Kidney capillary endothelial cell (primary cell): ENCODE measurements at regions not wholly inside any gene's neighbourhood (a gene's known extent, or its start where the extent isn't known, plus 50 kb on each side); places are given as distances from the start of the nearest gene placed in this dataset.
"Not testable (repeated sequence)": the region's sequence is repeated elsewhere in the genome, so short reads cannot be mapped to it uniquely, and the experiment has no call there.

Source experiments
- DNase-seq: peaks from one replicate; pipeline ENCODE4 v3.0.0-alpha.2; 2018; ENCODE audit warnings: low spot score

- no peak for DNase-seq
These were observed 275.2 kb downstream of the CETN3 start for GRCh38 chr5:90134381-90134780.

DNA sequence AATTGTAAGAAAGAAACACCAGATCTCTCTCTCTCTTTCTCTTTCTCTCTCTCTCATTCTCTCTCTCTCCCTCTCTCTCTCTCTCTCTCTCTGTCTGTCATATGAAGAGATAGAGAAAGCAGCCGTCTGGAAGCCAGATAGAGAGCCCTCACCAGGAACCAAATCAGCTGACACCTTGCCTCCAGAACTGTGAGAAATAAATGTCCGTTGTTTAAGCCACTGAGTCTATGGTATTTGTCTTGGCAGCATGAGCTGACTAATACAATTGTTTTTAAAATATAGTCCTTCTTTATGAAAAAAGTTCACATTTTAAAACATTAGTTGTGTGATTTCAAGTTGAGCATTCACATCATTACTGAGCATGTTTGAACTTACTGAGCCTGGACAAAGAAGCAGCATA, 275.6 kb downstream of the CETN3 start:
- no peak for DNase-seq

DNA sequence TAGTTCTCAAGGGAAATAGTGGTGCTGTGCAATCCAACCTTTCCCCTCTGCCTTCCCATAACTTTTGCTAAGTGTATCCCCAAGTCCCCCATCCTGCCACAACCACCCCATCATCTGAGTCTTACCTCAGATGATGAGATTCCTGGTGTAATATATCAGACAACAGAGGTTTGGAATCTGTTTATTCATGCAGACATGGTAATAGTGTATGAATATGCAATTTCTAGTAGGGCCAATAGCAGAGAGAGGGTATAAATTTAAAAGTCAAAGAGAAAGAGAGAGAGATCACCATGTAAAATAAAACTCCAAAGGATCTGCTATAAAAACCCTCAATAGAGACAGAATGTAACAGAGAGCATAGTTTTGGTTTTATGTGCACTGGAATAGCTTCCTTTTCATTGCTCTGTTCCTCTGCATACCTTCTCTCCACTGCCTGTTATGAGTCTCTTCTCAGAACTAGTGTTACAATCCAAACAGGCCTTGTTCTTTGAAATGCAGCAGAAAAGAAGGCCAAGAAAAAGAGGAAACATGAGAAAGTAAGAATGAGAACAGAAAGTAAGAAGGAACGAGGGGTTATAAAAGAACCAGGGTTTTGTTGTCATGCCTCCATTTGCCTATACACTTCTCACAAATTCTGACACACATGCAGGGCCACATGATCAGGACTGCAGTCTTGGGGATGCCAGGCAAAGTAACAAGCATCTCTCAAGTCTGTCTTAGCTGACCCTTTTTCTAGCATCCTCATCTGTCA, 278.0 kb downstream of the CETN3 start:
- no peak for DNase-seq

DNA sequence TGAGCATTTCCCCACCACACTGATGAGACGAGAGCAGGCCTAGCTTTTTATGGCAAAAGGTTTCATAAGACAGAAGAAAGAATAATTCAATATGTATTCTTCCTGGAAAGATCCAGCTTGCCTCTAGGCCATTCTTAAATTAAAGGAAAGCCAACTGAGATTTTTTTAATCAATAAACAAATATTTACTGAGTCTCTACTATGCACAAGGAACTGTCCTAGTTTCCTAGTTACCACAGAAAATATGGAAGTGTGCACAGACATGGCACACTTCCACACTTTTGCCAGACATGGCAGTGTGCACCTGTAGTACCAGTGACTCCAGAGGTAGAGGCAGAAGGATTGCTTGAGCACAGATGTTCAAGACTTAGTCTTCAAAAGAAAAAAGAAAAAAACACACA, 281.0 kb downstream of the CETN3 start:
- DNase-seq = no peak

DNA sequence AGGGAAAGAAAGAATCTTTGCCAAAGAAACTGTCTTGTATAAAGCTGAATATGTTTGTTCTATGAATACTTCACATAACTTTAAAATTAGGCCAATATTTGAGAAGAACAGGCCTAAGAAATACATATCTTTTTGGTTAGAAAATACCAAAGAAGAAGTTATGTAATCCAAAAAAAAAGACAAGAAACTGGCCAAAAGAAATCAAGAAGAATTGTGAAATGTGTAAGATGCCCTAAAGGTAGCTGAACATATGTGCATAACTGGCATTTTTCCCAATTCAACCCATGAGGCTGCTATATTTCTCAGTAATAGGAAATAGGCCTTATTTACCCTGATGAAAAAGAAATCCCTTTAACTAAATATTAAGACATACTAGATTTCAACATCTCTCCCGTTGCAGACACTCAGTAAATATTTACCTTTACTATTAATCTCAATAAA, 290.0 kb downstream of the CETN3 start:
- no peak for DNase-seq

DNA sequence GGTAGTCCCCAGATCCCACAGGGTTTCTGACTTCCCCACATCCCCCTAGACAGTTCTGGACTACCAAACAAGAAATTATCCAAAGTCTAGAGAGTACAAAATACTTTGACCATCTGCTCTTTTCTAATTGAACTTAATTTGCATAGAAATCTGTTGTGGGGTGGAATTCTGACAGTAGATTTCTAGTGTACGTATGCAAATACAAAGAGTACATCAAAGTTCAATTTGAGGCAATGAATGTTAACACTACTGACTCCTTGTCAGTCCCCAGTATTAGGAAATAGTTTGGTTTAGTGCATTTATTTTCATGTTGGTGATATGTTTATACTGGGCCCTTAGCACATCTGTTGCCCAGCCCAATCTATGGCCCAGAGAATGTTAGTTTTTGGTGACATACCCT, 292.6 kb downstream of the CETN3 start:
- no peak for DNase-seq

DNA sequence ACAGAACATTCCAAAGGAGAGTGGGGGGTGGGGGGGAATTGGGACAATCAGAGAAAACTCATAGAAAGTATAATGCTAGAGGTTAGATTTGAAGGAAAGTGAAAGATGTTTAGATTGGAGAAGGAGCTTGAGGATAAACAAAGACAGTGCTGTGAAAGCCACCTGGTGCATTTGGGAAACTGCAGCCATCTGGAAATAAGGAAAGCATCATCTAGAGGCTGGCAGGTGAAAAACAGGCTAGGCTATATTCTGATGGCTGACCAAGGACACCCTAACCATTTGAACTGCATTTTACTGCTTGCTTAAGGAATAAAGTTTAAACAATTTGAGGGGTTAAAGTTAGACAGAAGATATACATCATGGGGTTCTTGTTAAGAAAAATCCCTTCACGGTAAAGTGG, 296.4 kb downstream of the CETN3 start:
- DNase-seq = no peak

GRCh38 chr5:90112033-90112692, 297.4 kb downstream of the CETN3 start:
- no peak for DNase-seq

- DNase-seq = no peak
These were observed 298.1 kb downstream of the CETN3 start for GRCh38 chr5:90111364-90112032.

DNA sequence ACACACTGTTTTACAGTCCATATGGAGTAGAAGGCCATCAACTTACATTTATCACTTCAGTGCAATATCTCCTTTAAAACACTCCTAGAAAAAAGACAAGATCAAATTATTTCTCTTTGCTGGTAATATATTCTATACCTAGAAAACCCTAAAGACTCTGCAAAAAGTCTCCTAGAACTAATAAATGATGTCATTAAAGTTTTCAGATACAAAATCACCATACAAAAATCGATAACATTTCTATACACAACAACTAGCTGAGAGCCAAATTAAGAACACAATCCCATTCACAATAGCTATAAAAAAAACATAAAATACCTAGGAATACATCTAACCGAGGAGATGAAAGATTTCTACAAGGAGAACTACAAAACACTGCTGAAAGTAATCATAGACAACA, 300.3 kb downstream of the CETN3 start:
- no peak for DNase-seq

DNA sequence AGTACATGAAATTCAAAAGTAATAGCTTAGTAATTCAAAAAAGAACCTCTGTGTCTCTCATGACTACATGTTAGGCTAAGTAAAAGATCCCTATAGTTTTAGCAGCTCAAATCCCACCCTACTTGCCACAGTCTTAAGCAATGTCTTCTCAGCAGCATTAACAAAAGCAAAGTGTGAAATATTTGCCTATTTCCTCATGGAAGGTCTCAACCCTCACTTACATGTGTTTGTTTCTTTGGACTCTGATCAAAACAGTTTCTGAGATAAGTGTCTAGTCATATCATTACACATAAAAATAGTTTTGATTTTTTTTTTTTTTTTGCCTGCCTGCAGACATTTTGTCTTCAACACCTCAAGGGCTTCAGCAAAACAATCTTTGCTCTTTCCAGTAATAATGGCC, 310.5 kb downstream of the CETN3 start:
- DNase-seq = no peak

DNA sequence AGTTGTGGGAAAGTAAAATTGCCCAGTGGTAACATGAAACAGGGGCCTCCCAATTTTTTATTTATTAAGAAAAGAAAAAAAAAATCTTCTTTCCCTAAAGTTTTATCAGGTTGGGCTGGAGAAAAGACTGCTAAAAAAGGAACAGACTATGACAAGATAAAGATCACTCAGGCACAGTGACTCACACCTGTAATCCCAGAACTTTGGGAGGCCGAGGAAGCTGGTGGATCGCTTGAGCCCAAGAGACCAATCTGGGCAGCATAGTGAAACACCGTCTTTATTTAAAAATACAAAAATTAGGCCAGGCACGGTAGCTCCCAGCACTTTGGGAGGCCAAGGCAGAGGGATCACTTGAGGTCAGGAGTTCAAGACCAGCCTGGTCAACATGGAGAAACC, 312.5 kb downstream of the CETN3 start:
- no peak for DNase-seq

DNA sequence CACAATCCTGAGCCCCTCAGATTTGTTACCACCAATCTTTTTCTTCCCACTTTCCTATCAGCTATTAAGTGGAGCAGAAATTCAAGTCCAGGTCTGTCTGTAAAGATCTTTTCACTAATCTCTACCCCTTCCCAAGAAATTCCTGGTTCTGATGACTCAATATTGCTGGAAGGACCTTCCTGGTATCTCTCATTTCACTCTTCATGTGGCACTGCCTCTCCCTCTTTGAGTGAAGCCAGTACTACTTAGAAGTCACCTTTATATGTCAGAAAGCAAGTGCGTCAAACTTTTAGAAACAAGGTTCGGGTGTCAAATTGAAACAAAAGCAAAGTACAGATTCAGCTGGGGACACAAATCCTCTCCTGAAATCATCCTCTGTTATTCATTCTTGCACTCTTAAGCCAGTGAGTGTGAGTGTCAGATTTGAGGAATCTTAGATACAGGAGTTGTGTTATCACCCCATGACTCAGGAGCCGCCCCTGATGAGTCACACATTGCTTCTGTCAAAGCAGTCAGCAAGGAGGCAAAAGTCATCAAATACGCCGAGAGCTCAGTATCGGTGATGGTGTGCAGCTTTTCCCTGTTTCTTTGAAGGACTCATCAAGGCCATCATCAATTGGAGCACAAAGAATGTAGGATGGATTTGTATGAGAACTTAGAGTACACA, 313.0 kb downstream of the CETN3 start:
- DNase-seq = peak; percentile 16

DNA sequence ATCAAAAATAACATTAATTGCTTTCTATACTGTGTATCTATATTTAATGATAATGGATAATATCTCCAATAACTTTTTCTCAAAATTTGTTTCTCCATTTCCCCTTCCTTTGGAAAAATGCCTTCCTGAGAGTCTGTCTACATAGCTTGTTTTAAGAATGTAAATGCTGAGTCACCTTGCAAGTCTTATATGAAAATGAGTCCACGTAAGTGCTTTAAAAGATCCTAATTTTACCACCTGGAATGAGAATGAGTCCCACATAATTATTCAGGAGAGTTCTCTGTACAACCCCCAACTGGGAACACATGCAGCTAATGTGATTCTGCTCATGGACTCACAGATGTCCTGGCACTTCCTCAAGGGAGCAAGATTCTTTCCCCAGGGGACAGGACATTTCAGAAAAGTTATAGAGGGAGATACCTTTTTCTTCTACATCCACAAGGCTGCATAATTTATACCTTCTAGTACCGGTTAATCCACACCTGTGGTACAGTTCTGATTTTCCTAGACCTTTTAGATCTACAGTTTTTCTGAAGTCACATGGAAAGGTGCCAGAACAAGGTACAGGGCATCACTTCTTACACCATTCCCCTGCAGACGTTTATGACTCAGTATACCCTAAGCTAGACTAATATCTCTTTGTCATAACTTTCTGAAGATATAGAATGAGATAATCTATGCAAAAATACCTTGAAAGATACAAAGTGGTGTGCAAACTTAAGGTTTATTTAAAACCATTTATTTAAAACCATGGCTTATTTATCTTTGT, 314.1 kb downstream of the CETN3 start:
- DNase-seq = no peak

- no peak for DNase-seq
These were observed 315.6 kb downstream of the CETN3 start for GRCh38 chr5:90093751-90094485.

GRCh38 chr5:90092734-90093133, 316.8 kb downstream of the CETN3 start:
- no peak for DNase-seq

GRCh38 chr5:90084342-90084741, 325.2 kb downstream of the CETN3 start:
- DNase-seq = no peak

GRCh38 chr5:90073026-90073570, 336.5 kb downstream of the CETN3 start:
- DNase-seq = not testable (repeated sequence)

DNA sequence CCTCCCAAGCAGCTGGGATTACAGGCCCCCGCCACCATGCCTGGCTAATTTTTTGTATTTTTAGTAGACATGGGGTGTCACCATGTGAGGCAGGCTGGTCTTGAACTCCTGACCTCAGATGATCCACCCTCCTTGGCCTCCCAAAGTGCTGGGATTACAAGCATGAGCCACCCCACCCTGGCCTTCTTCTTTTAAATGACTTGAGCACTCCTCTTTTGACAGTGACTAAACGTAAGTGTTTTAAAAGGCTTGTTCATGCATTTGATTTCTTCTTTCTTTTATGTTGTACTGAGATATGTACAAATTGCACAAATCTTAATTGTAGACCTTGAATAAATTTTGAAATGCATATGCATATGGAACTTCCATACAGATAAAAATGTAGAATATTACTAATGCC, 337.9 kb downstream of the CETN3 start:
- DNase-seq = no peak

DNA sequence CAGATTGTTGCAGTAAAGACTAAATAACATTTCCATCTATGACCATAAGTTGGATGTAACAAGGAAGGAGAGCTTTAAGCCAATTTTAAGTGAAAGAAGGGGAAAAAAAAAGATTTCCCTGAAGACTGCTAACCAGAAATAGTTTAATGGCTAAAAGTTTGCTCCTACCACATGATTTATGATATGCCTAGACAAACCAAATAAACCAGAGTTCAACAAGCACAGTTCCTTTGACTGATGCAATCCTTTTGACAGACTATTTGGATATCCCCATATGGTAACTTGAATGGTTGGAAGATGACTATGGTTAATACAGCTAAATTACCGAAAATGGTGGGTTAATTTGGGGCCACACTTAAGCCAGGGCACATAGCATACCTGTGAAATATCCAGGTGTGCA, 338.5 kb downstream of the CETN3 start:
- no peak for DNase-seq

DNA sequence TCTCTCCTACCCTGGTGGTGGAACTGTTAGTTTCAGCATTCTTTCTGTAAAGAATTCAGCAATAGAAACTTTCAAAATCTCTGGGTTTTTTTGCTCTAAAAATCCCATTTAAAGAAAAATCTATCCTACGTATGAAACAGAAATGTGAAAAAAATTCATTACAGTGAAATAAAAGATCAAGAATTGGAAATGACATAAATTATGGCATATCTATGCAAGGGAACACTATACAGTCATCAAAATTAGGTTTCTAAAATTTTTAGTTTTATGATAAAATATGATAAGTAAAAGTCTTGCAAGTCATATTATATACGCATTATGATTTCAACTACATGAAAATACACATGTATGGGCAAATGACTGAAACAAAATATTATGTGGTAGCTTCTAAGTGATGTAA, 342.6 kb downstream of the CETN3 start:
- no peak for DNase-seq
